ENCODE measurements at regions not wholly inside any gene's neighbourhood (a gene's known extent, or its start where the extent isn't known, plus 50 kb on each side); places are given as distances from the start of the nearest gene placed in this dataset.

DNA sequence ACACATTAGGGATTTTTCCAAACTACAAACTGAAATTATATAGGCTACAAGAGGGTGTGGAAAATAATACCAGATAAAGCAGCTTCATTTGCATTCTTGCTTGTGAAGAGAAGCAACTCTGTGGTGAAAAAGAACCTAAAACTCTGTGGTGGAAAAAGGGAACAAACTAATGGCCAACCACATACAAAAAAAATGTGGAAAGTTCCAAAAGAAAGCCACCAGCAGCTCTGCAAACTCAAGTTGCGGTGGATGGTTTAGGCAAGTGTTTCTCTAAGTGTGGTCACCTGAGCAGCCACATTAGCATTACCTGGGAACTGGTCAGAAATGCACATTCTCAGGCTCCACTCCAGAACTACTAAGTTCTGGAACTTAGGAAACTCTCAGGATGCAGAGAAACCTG, 586.4 kb downstream of the ACTL7B start (continued):
- TF ChIP-seq, protein P1, sequence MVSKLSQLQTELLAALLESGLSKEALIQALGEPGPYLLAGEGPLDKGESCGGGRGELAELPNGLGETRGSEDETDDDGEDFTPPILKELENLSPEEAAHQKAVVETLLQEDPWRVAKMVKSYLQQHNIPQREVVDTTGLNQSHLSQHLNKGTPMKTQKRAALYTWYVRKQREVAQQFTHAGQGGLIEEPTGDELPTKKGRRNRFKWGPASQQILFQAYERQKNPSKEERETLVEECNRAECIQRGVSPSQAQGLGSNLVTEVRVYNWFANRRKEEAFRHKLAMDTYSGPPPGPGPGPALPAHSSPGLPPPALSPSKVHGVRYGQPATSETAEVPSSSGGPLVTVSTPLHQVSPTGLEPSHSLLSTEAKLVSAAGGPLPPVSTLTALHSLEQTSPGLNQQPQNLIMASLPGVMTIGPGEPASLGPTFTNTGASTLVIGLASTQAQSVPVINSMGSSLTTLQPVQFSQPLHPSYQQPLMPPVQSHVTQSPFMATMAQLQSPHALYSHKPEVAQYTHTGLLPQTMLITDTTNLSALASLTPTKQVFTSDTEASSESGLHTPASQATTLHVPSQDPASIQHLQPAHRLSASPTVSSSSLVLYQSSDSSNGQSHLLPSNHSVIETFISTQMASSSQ (IDR thresholded peaks at IDR 0.05; ENCODE audit: low read depth), result no peak
- TF ChIP-seq, protein P1 (CRISPR knock-in tag; IDR thresholded peaks at IDR 0.05; ENCODE audit: borderline replicate concordance), result no peak
- TF ChIP-seq TEAD2 (CRISPR knock-in tag; IDR thresholded peaks at IDR 0.05) (no peak), EHMT2 (IDR thresholded peaks at IDR 0.05; ENCODE audit: borderline replicate concordance, low read depth, low read length) (no peak), GABPA (IDR thresholded peaks at IDR 0.05; ENCODE audit: low read depth, low read length) (no peak), GABPA (CRISPR knock-in tag; IDR thresholded peaks at IDR 0.05; ENCODE audit: low read depth) (no peak), NBN (conservative IDR thresholded peaks at IDR 0.05) (no peak), NPAS2 (CRISPR knock-in tag; IDR thresholded peaks at IDR 0.05; ENCODE audit: borderline replicate concordance) (no peak), ZNF563 (CRISPR knock-in tag; IDR thresholded peaks at IDR 0.05) (no peak)
- TF ChIP-seq, protein P2, sequence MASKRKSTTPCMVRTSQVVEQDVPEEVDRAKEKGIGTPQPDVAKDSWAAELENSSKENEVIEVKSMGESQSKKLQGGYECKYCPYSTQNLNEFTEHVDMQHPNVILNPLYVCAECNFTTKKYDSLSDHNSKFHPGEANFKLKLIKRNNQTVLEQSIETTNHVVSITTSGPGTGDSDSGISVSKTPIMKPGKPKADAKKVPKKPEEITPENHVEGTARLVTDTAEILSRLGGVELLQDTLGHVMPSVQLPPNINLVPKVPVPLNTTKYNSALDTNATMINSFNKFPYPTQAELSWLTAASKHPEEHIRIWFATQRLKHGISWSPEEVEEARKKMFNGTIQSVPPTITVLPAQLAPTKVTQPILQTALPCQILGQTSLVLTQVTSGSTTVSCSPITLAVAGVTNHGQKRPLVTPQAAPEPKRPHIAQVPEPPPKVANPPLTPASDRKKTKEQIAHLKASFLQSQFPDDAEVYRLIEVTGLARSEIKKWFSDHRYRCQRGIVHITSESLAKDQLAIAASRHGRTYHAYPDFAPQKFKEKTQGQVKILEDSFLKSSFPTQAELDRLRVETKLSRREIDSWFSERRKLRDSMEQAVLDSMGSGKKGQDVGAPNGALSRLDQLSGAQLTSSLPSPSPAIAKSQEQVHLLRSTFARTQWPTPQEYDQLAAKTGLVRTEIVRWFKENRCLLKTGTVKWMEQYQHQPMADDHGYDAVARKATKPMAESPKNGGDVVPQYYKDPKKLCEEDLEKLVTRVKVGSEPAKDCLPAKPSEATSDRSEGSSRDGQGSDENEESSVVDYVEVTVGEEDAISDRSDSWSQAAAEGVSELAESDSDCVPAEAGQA (IDR thresholded peaks at IDR 0.05; ENCODE audit: low read depth), result no peak
- TF ChIP-seq, protein P2 (CRISPR knock-in tag; IDR thresholded peaks at IDR 0.05; ENCODE audit: borderline replicate concordance), result no peak

Measured in HepG2 (cell line).